ENCODE measurements at regions not wholly inside any gene's neighbourhood (a gene's known extent, or its start where the extent isn't known, plus 50 kb on each side); places are given as distances from the start of the nearest gene placed in this dataset.
"Not testable (repeated sequence)": the region's sequence is repeated elsewhere in the genome, so short reads cannot be mapped to it uniquely, and the experiment has no call there.

- no peak for DNase-seq (ENCODE audit: extremely low read depth in 1 of 2, low read depth in 1 of 2)
These were observed 477.6 kb downstream of the SETD4 start for GRCh38 chr21:35582731-35583130.

DNA sequence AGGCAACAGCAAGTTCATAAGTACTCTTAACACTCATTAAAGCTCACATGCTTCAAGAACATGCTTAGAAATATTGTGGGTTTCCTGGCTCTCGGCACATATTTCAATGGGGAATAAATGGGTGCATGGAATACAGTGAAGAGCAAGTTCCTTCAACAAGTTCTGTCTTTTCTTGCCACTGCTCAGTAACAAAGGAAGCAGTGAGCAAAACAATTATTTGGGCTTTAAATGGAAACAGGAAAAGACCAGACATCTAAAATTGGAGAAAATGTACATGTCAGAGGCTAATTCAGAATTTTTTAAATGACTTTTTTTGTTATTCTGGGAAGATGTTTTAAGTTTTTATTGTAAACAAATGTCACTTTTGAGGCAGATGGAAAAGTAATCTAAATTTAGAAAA, 478.7 kb downstream of the SETD4 start:
- no peak for DNase-seq (ENCODE audit: extremely low read depth in 1 of 2, low read depth in 1 of 2)

- no peak for DNase-seq (ENCODE audit: extremely low read depth in 1 of 2, low read depth in 1 of 2)
These were observed 480.6 kb downstream of the SETD4 start for GRCh38 chr21:35579520-35580293.

- peak in 1 of 2 donors; percentile 5 for DNase-seq (ENCODE audit: extremely low read depth in 1 of 2, low read depth in 1 of 2)
These were observed 481.4 kb downstream of the SETD4 start for GRCh38 chr21:35578831-35579471.

DNA sequence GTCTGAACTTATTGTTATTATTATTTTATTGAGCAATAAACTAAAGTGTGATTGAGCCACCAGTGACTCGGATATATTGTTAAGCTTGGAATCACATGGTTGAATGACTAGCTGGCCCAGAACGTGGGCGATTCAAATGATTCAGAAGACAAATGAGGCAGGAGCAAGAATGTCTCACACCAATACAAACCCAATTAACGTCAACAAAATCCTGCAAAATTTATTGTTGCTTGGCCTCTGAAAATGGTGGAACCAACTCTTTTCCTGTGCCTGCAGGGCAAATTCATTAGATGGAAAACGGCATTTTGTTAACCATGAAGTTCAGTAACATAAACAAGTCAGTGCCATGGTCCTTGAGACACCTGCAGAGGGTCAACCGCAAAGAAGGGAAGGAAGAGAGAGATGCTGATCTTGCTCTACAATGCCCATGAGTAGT, 482.0 kb downstream of the SETD4 start:
- no peak for DNase-seq (ENCODE audit: extremely low read depth in 1 of 2, low read depth in 1 of 2)

GRCh38 chr21:35575280-35575915, 484.9 kb downstream of the SETD4 start:
- DNase-seq (ENCODE audit: extremely low read depth in 1 of 2, low read depth in 1 of 2) = no peak

- no peak for DNase-seq (ENCODE audit: extremely low read depth in 1 of 2, low read depth in 1 of 2)
These were observed 486.6 kb downstream of the SETD4 start for GRCh38 chr21:35573472-35574374.

DNA sequence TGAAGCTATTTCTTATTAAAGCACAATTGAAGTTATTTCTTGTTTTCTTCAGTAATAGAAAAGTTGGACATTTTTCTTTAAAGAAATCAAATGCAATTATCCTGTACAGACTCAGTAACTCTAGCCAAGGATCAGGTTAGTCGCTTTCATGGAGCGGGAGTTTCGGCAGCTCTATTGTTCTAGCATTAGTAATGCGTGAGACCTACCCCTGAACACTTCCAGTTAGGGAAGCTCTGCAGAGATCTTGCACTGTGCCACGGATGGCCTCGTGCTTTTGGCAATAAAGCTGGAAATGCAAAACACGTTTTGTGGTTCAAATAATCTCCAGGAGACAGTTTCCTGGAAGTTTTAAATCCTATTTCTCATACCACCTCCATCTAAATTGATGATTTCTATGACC, 488.4 kb downstream of the SETD4 start:
- DNase-seq (ENCODE audit: extremely low read depth in 1 of 2, low read depth in 1 of 2) = no peak

DNA sequence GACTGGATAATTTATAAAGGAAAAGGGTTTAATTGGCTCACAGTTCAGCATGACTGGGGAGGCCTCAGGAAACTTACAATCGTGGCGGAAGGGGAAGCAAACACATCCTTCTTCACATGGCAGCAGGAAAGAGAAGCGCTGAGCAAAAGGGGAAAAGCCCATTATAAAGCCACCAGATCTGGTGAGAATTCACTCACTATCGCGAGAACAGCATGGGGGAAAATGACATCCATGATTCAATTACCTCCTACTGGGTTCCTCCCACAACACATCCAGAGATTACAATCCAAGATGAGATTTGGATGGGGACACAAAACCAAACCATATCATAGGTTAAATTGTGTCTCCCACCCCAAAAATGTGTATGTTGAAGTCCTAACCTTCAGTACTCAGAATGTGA, 491.7 kb downstream of the SETD4 start:
- DNase-seq (ENCODE audit: extremely low read depth in 1 of 2, low read depth in 1 of 2) = no peak

DNA sequence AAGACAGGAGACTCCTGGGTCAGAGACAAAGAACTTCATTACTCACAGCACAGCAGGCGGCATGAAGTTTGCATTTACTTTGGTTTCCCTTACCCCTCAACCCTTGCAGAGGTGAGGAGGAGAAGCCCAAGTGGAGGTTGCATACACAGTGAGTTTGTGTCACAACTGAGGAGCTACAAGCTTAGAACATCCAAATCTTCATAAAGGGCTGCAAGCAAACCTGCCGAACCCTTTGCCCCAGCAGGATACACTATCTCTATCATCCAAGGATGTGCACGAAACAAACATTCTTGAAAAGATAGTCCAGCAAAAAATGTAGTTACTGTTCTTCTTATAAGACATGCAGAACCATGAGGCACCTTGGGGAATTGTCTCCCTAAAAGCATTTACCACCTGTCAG, 493.5 kb downstream of the SETD4 start:
- no peak for DNase-seq (ENCODE audit: extremely low read depth in 1 of 2, low read depth in 1 of 2)

DNA sequence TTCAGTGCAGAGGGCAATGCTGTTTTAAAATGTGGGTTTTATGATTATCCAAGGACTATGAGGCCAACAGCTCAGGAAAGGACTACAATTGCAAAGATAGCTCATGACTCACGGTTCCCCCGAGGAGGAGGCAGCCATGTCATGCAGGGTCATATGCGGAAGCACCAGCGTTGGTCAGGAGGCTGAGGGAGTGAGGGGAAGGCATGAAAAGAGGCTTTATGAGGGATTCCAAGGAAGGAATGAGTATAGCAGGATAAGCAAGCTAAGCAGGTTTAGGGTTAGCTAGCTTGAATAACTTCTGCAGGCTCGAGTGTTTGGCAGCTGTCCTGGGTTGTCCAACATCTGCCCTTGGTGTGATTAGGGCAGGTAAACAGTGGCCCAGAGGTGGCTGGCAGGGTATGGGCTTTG, 495.1 kb downstream of the SETD4 start:
- no peak for DNase-seq (ENCODE audit: extremely low read depth in 1 of 2, low read depth in 1 of 2)

GRCh38 chr21:35563885-35564451, 496.4 kb downstream of the SETD4 start:
- DNase-seq (ENCODE audit: extremely low read depth in 1 of 2, low read depth in 1 of 2) = no peak

GRCh38 chr21:35562876-35563275, 497.4 kb downstream of the SETD4 start:
- DNase-seq (ENCODE audit: extremely low read depth in 1 of 2, low read depth in 1 of 2) = no peak

DNA sequence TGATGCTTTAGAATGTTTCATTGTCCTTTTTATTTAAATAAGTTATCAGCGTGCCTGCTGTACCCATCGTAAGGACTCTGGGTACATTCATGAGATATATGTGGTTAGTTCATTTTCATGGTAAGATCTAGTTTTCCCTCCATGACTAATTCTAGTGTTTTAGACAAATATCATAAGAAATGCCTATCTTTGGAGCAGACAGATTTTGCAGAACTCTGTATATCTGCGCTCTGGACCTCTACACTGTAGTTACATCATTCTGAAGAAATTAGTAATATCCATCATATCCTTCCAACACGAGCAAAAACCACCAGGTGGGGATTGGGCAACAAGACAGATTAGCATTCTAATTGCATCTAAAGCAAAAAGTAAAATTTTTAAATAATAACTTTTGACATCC, 499.2 kb downstream of the SETD4 start:
- DNase-seq (ENCODE audit: extremely low read depth in 1 of 2, low read depth in 1 of 2) = no peak

GRCh38 chr21:35559829-35560225, 500.5 kb downstream of the SETD4 start:
- no peak for DNase-seq (ENCODE audit: extremely low read depth in 1 of 2, low read depth in 1 of 2)

DNA sequence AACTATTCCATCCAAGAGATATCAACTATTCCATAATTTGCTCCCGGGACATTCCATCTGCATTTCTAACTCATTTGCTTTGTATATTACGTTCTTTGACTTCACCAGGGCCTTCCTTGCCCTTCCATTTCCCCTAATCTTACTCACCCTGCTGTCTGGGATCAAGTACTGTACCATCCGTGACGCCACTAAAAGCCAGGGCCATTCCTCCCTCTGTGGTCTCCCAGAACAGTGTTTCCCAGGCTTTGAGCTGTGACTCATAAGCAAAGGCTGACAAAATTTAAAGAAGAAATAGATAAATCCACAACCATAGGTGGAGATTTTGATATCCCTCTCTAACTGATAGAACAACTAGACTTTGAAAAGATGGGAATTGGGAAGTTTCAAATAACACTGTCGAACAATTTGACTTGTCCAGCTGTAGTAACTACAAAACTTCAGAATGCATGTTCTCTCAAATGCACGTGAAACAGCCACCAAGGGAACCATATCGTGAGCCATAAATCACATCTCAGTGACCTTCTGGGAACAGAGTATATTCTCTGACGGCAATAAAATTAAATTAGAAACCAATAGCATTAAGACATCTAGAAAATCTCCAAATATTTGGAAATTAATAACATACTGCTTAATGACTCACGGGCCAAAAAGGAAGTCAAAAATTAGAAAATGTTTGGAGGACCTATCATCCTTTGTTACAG, 501.0 kb downstream of the SETD4 start:
- DNase-seq (ENCODE audit: extremely low read depth in 1 of 2, low read depth in 1 of 2) = no peak

DNA sequence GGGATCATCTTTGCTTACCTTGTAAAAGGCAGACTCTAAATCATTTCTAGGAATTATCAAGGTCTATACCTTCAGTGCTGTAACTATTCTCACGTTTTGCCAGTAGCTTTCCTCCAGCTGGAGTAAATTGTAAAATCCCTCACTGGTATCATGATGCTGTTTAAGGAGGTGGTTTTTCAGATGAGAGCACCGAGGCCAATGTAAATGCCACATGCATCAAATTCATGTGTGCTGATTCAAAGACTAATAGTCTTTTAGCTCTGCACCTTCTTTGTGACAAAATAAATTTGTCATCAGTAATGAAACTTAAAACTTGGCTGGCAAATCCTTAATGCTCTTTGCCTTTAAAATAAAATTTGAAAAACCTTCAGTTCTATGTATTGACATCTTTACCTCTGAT, 503.8 kb downstream of the SETD4 start:
- DNase-seq (ENCODE audit: extremely low read depth in 1 of 2, low read depth in 1 of 2) = no peak

GRCh38 chr21:35552483-35552882, 503.4 kb upstream of the RUNX1 start:
- not testable (repeated sequence) for DNase-seq (ENCODE audit: extremely low read depth in 1 of 2, low read depth in 1 of 2)

- DNase-seq (ENCODE audit: extremely low read depth in 1 of 2, low read depth in 1 of 2) = no peak
These were observed 500.0 kb upstream of the RUNX1 start for GRCh38 chr21:35548904-35549615.

Measured in stimulated activated CD8-positive, alpha-beta memory T cell treated with anti-CD3 and anti-CD28 coated beads, Interleukin-7, amount 100 ng/mL, for 48 hours (primary cell).